ENCODE measurements at regions not wholly inside any gene's neighbourhood (a gene's known extent, or its start where the extent isn't known, plus 50 kb on each side); places are given as distances from the start of the nearest gene placed in this dataset.

DNA sequence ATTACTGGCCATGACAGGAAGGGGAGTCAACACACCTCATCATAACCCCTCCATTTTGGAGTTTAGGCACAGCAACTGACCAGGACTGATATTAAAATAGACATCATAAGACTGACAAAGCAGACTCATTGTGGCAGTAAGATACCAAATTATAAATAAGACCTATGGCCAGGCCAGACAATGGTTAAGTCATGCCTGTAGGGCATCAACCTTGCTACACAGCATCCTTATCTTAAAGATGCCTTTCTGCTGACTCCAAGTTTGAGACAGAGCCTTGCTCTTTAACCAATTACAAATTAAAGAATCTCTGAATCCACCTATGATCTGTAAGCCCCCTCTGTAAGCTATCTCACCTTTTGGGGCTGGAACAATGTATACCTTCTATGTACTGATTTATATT is 65.5 kb downstream of the VCX2 start:
- no peak for DNase-seq (ENCODE audit: low read depth)
- H3K4me3 ChIP-seq (ENCODE audit: low read depth, low read length) = no peak overlapping the region
- TF ChIP-seq, protein P1, sequence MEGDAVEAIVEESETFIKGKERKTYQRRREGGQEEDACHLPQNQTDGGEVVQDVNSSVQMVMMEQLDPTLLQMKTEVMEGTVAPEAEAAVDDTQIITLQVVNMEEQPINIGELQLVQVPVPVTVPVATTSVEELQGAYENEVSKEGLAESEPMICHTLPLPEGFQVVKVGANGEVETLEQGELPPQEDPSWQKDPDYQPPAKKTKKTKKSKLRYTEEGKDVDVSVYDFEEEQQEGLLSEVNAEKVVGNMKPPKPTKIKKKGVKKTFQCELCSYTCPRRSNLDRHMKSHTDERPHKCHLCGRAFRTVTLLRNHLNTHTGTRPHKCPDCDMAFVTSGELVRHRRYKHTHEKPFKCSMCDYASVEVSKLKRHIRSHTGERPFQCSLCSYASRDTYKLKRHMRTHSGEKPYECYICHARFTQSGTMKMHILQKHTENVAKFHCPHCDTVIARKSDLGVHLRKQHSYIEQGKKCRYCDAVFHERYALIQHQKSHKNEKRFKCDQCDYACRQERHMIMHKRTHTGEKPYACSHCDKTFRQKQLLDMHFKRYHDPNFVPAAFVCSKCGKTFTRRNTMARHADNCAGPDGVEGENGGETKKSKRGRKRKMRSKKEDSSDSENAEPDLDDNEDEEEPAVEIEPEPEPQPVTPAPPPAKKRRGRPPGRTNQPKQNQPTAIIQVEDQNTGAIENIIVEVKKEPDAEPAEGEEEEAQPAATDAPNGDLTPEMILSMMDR (IDR thresholded peaks at IDR 0.05; ENCODE audit: insufficient read depth, low read depth, low read length) = no peak

DNA sequence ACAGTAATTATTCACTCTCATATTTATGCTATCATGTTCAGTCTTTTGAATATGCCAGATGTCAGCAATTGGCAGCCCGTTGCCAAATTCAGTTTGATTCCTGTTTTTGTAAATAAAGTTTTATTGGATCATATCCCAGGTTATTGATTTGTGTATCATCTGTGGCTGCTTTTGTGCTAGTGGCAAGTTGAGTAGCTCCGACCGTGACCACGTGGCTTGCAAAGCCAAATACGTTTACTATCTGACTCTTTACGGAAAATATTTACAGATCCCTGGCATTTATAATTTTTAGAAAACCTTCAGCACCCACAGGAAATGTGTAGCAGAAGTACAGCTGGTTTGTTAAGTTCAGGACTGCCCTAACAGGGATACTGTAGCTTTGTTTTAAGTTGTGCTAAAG is 67.4 kb downstream of the VCX2 start:
- DNase-seq (ENCODE audit: low read depth) = no peak
- H3K4me3 ChIP-seq (ENCODE audit: low read depth, low read length) = no peak overlapping the region
- TF ChIP-seq, protein P1 (IDR thresholded peaks at IDR 0.05; ENCODE audit: insufficient read depth, low read depth, low read length) = no peak

DNA sequence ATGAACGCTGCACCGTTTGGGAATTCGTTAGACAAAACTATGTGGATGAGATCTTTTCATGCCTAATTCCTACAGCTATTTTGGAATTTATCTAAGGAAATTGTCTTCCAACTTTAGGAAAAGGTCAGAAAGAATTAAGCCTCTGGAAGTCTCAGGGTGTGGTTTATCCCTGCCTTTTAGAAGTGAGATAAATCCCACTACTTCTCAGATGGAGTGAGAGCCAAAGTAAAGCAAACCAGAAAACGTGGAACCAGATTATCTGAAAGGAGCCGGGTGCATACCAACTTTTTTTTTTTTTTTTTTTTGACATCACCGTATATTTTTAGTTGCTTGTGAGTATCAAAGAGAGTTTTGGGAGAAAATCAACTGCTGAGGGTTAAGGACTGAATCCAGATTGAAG is 79.6 kb downstream of the VCX2 start:
- H3K4me3 ChIP-seq (ENCODE audit: low read depth, low read length) = no peak overlapping the region
- TF ChIP-seq, protein P1 (IDR thresholded peaks at IDR 0.05; ENCODE audit: insufficient read depth, low read depth, low read length) = no peak
- DNase-seq (ENCODE audit: low read depth) = no peak

DNA sequence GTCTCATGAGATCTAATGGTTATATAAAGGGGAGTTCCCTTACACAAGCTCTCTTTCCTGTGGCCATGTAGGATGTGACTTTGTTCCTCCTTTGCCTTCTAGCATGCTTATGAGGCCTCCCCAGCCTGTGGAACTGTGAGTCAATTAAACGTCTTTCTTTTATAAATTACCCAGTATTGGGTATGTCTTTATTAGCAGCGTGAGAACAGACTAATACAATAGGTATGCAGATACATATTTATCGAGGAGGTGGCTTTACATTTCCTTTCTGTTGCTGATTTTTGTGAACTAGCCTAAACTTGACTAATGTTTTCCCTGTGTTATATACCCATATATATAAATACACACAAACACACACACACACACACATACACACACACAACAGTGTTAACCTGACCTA is 80.2 kb downstream of the VCX2 start:
- TF ChIP-seq, protein P1 (IDR thresholded peaks at IDR 0.05; ENCODE audit: insufficient read depth, low read depth, low read length) = no peak
- no peak overlapping the region for H3K4me3 ChIP-seq (ENCODE audit: low read depth, low read length)
- DNase-seq (ENCODE audit: low read depth) = no peak

DNA sequence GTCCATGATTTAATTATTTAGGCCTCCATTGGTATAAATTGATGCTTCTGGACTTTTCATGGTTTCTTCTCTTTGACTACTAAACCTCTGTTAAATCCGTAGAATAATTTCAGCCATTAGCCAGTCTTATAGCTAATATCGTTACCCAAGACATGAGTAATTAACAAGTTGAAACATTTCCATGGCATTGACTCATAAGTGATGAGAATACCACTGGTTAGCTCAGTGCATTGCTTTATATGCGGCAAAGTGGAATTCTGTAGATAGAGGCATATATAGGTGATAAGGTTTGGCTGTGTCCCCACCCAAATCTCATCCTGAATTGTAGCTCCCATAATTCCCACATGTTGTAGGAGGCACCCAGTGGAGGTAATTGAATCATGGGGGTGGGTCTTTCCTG is 80.6 kb downstream of the VCX2 start:
- TF ChIP-seq, protein P1 (IDR thresholded peaks at IDR 0.05; ENCODE audit: insufficient read depth, low read depth, low read length) = no peak
- no peak for DNase-seq (ENCODE audit: low read depth)
- H3K4me3 ChIP-seq (ENCODE audit: low read depth, low read length) = no peak overlapping the region

DNA sequence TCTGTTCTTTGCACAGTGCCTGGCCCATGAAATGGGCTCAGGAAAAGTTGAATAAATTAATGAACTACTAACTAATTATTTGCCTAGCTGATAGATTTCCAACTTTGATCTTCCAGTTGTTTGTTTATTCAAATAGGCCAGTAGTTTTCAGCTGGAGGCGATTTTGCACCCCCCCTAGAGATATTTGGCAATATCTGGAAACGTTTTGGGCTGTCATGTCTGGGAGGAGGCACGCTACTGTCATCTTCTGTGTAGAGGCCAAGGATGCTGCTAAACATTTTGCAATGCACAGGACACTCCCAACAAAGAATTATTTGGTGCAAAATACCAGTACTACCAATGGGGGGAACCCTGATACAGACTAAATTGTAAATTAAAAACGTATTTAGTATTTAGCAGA is 81.9 kb downstream of the VCX2 start:
- H3K4me3 ChIP-seq (ENCODE audit: low read depth, low read length) = no peak overlapping the region
- DNase-seq (ENCODE audit: low read depth) = no peak
- TF ChIP-seq, protein P1 (IDR thresholded peaks at IDR 0.05; ENCODE audit: insufficient read depth, low read depth, low read length) = no peak

DNA sequence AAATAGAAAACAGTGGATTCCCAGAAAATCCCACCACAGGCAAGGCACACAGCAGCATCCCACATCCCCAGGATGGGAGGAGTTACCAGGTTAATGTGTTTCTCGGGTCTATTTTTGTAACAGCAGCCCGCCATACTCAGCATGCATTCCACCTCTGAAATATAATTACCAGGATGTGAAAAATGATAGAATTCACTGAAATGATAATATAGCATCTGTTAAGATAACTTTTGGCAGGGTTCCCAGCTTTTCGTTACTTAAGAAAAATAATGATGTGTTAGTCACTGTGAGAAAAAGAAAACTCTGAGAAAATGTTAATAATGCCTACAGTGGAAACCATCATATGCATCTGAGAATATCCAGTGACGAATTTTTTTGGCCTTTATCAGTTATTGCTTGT is 87.1 kb downstream of the VCX2 start:
- H3K4me3 ChIP-seq (ENCODE audit: low read depth, low read length) = no peak overlapping the region
- DNase-seq (ENCODE audit: low read depth) = peak; percentile 79
- TF ChIP-seq, protein P1 (IDR thresholded peaks at IDR 0.05; ENCODE audit: insufficient read depth, low read depth, low read length) = no peak
